Middle frontal gyrus (tissue), 1 donor: ENCODE measurements at regions not wholly inside any gene's neighbourhood (a gene's known extent, or its start where the extent isn't known, plus 50 kb on each side); places are given as distances from the start of the nearest gene placed in this dataset.
"Not testable (repeated sequence)": the region's sequence is repeated elsewhere in the genome, so short reads cannot be mapped to it uniquely, and the experiment has no call there.

Experiments
- DNase-seq: peaks from one replicate; pipeline ENCODE4 v3.0.0-alpha.2; 2015; ENCODE audit warnings: low spot score; ENCODE audit errors: extremely low spot score

GRCh38 chr9:101880846-101881245 is 142.4 kb upstream of the GRIN3A start:
- no peak for DNase-seq

DNA sequence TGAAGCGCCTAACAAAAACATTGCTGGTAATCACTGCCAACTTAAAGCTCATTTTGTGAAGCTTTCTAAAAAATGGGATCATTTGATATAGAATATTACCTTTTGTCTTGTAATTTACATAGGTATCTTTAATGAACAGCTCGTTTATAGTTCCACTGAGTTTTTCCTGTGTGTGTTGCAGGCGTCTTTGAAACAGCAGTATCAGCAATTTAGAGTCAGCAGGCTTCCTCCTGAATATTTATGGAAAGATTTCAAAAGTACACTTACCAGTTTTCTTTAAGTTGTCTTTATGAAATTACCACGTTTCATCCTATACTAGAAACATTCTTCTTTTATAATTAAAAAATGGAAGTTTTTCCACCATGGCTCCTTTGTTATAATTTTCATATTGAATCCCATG is 140.3 kb upstream of the GRIN3A start:
- DNase-seq, result no peak

GRCh38 chr9:101877439-101877838 is 139.0 kb upstream of the GRIN3A start:
- no peak for DNase-seq

DNA sequence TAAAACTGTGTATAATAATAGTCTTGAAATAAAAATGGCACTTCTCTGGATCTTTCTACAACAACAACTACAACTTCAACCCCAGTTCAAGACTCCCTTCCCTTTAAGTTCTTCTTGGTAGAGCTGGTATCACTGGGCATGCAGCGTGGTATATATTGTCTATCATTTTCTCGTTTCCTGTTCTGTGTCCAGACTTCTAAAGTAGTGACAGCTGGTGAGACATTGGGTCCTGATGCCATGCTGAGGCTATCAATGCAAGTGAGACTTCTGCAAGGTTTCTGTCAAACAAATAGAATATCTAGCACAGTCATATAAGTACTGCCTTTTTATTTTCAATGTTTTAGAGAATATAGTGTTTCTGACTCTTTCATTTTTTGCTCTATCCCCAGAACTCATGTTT is 123.0 kb upstream of the GRIN3A start:
- no peak for DNase-seq

DNA sequence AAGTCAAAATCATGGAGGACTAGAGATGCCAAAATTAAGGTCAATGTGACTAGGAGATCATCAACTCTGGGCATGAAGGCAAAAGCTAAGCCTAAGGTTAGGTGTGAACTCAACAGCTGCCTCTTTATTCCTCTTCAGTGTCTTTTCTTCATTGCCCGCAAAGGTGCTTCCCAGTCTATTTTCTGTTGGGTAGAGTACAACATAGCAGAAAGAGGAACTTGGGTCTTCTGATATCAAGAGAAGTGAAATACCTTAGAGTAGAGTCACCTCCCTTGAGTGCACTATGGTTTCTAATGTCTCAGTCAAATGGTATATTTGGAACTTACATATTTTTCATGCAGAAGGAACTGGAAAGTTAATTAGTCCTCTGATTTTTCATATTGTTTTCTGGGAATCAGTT is 122.5 kb upstream of the GRIN3A start:
- no peak for DNase-seq

DNA sequence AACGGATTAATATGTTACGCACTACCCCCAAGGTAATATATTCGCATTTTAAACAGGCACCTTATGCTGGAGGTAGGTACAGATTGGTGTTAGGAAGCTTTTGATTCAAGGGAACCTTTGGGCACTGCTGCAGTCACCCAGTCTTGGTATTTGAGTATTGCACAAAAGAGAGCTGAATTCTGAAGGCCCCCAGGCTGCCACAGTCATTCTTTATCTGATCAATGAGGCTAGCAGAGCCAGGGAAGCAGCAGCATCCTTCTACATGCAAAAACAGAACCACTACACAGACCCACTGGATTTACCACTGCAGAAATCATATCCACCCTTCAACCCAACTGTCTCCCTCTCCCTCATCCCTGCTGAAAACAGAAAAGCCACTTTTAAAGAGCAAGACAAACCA is 121.2 kb upstream of the GRIN3A start:
- DNase-seq, result no peak

GRCh38 chr9:101858026-101858425 is 119.6 kb upstream of the GRIN3A start:
- no peak for DNase-seq

GRCh38 chr9:101849102-101849707 is 110.8 kb upstream of the GRIN3A start:
- no peak for DNase-seq

- DNase-seq, result no peak
Observed at GRCh38 chr9:101848485-101848919, 110.1 kb upstream of the GRIN3A start.

- DNase-seq, result no peak
Observed at GRCh38 chr9:101846161-101846560, 107.7 kb upstream of the GRIN3A start.

- no peak for DNase-seq
Observed at GRCh38 chr9:101840694-101841188, 102.3 kb upstream of the GRIN3A start.

DNA sequence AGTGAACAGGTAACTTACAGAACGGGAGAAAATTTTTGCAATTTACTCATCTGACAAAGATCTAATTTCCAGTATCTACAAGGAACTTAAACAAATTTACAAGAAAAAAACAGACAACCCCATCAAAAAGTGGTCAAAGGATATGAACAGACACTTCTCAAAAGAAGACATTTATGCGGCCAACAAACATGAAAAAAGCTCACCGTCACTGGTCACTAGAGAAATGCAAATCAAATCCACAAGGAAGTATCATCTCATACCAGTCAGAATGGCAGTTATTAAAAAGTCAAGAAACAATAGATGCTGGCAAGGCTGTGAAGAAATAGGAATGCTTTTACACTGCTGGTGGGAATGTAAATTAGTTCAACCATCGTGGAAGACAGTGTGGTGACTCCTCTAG is 100.5 kb upstream of the GRIN3A start:
- DNase-seq, result not testable (repeated sequence)

- no peak for DNase-seq
Observed at GRCh38 chr9:101836021-101836420, 97.6 kb upstream of the GRIN3A start.

DNA sequence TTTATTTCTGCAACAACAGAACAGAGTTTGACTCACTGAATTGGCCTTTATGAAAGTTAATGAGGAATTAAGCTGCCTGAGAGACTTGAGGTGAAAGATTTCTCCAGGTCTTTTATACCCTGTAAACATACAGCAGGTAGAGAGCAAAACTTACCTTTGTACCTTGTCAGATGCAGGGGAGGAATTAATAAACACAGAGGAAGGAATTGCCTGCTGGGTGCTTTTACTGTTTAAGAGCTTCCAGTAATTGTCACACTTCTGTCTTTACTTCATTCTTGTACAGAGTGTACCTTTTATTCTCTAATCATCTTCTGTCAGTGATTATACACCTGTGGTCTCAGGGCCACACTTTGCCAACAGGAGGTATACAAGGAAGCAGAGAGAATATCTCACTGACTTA is 94.0 kb upstream of the GRIN3A start:
- no peak for DNase-seq

DNA sequence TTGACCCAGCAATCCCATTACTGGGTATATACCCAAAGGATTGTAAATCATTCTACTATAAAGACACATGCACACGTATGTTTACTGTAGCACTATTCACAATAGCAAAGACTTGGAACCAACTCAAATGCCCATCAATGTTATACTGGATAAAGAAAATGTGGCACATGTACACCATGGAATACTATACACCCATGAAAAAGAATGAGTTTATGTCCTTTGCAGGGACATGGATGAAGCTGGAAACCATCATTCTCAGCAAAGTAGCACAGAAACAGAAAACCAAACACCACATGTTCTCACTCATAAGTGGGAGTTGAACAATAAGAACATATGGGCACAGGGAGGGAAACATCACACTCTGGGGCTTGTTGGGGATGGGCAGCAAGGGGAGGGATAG is 83.0 kb upstream of the GRIN3A start:
- not testable (repeated sequence) for DNase-seq

GRCh38 chr9:101820983-101821382 is 82.5 kb upstream of the GRIN3A start:
- not testable (repeated sequence) for DNase-seq

DNA sequence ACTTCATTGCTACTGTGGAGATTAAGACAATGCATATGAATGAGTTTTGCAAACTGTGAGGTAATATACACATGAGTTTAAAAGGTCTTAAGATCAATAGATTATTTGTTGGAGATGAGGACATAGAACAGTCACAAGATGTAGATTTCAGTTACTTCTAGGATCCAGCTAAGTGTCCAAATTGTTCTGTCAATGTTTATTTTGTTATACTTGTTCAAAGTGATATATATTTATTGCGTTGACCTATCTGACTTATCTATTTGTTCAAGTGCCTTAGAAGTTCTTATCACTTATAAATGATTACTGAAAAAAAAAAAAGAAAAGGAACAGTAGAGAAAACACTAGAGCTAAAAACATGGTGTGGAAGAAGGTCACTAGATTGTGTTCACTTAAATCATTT is 75.6 kb upstream of the GRIN3A start:
- DNase-seq, result no peak

DNA sequence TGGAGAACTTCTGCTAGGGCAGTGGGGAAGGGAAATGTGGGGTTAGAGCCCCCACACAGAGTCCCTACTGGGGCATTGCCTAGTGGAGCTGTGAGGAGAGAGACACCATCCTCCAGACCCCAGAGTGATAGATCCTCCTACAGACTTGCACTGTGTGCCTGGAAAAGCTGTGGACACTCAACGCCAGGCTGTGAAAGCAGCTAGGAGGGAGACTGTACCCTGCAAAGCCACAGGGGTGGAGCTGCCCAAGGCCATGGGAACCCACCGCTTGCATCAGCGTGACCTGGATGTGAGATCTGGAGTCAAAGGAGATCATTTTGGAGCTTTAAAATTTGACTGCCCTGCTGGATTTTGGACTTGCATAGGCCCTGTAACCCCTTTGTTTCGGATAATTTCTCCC is 69.4 kb upstream of the GRIN3A start:
- DNase-seq, result not testable (repeated sequence)

DNA sequence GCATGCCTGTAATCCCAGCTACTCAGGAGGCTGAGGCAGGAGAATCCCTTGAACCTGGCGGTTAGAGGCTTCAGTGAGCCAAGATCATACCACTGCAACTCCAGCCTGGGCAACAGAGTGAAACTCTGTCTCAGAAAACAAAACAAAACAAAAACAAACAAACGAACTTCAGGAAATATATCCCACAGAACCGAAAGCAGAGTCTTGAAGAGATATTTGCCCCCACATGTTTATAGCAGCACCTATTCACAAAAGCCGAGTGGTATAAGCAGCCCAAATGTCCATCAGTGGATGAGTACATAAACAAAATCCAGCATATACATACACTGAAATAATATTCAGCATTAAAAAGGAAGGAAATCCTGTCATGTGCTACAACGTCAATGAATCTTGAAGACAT is 57.6 kb upstream of the GRIN3A start:
- no peak for DNase-seq

DNA sequence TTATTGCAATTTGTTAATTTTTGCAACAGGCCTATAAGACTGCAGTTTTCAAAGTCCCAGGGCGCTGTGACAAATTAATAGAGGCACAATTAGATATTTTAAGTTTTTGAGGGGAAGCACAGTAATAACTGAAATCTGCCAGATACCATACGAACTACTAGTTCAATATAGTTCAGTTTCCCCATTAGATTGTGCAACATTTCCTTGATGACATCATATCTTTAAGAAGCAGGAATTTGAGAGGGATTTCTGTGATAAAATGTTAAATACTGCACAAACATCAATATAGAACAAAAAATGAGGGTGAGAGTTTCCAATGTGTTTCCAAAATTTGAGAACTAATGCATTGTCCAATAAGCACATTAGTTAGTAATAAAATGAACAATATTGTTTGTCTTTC is 56.7 kb upstream of the GRIN3A start:
- DNase-seq, result no peak

DNA sequence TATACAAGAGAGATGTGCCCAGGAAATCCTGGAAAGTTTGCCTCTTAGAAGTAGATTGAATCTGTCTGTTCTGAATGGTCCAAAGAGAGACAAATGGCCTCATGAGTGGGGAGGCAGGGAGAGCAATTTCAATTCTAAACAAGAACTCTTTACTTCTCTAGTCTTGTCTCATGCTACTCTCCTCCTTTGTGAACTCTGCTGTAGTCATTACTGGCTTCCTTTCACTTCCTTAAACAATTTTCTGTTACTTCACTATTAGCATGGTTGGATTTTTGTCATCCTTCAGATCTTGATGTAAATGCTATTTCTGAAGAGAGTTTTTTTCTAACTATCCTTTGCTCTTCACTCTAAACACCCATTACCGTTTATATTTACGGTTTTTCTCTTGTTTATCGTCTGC is 54.0 kb upstream of the GRIN3A start:
- DNase-seq, result no peak

DNA sequence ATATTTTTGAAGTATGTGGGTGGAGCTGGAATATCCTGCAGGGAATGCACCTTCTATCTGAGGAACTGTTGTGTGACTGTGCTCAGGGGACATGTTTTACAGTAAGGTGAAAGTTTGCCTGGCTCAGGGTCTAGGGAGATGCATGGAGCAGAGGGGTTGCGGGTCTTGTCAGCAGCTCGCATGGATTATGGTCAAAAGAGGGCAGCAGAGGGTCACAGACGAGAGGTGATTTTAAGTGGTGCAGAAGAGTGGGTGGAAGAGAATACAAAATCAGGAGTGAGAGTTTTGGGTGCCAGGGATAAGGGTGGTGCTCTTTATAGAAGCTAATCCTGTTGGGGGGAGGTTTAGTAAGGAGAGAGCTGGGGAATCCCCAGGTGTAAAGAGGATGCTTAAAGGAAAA is 53.5 kb upstream of the GRIN3A start:
- DNase-seq, result no peak

DNA sequence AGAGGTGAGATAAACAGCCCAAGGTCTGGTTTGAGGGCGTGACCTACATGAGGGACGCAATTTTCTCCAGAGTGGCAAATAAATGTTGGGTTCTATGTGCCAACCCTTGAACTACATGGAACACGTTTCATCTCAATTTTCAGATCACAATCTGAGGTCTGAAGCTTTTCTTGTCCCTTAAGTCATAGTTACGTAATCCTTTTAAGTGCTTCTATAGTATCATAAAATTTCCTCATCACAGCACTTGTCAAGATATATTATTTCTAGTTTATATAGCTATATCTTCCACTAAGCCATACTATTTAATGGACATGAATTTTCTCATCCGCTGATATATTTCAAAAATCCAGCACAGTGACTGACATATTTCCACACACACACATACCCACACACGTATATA is 53.1 kb upstream of the GRIN3A start:
- DNase-seq, result no peak
